GM19240 (cell line): ENCODE measurements at regions not wholly inside any gene's neighbourhood (a gene's known extent, or its start where the extent isn't known, plus 50 kb on each side); places are given as distances from the start of the nearest gene placed in this dataset.

ENCODE experiments used
- DNase-seq: peaks from one replicate; pipeline ENCODE4 v3.0.0; 2011; ENCODE audit warnings: low spot score; ENCODE audit not compliant: insufficient read length

- no peak for DNase-seq
Measured at GRCh38 chr1:243944429-243945160, 94.6 kb upstream of the AKT3 start.

- DNase-seq: no peak
Measured at GRCh38 chr1:243943671-243944428, 93.8 kb upstream of the AKT3 start.

DNA sequence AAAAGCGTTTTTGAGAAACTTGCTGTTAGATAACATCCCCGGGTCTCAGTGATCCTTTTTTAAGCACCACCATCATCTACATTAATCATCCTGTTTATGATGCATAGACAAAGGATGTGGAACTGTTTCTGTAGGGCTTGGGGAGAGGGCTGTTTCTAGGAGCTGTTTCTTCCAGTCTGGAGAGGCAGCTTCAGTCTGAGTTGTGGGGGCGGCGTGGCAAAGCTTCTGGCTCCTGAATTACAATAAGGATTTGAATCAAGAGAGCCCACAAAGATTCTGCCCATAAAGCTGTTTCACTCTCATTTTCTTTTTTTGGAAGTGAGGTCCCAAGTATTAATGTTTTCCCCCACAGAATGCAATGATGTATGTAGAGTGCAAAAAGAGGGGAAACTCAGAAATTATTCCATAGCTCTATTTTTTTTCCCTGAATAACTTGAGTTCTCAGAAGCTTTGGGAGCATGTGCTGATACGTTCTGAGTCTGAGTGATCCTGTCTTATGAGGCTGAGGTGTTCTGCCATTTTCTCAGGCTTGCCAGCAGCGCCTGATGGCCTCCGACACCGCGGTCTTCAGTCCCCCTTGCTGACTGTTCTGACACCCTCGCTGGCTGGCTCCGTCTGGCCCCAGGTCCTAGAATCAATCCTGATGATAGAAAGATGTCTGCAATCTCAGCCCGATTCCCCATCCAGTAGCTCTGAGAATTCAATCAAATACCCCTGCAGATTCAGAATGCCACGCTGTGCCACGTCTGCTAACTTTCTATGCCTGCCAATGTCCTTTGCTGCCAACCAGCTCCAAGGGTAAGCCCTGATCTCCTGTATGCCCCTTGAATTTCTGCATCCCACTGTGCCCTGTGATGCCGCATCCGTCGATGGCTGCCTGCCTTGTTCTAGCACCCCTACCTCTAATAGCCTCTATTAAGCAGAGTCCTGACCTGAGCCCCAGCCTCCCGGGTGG lies 92.4 kb upstream of the AKT3 start:
- DNase-seq: no peak

DNA sequence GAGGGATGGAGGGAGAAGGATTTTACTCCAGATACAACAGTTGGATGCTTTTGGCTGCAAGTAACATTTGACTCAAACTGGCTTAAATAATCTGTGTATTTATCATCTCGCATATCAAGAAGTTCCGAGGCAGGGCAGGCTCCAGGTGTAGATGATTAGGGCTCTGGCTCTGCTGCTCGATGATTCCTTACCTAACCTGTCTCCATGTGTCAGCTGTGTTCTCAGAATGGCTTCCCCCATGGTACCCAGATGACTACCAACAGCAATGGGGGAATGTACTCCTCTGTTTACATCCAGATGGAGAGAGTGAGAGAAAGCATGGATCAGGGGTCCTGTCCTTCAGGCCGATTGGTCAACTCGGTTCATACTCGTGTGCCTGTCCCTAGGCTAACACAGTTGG lies 90.4 kb upstream of the AKT3 start:
- no peak for DNase-seq

DNA sequence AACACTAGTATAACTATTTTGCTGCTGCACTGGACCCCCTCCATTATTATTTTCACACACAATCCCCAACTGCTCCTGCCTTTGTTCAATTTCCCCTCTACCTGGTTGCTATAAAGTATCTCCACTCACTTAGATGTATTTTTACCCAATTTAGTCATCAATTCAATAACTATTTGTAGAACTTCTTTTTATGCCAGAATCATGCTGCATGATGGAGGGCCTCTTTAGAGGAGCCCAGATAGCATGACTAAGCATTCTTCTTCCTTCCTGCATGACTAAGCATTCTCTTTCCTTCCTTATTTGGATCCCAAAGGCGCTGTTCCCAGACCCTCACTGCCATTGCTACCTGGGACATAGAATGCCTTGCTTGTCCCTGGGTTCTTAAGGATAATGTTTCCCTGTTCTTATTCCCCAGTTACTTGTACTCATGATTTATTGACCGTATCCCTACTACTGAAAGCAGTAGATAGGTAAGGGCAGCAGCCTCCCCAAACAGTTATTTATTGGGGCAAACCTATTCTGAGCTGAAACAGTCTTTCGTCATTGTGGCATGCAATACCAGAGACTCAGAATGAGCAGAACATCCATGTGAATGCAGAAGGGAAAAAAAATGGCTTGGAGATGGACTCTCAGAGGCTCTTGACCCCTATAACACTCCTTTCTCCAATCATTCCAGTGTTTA lies 89.3 kb upstream of the AKT3 start:
- DNase-seq: no peak

DNA sequence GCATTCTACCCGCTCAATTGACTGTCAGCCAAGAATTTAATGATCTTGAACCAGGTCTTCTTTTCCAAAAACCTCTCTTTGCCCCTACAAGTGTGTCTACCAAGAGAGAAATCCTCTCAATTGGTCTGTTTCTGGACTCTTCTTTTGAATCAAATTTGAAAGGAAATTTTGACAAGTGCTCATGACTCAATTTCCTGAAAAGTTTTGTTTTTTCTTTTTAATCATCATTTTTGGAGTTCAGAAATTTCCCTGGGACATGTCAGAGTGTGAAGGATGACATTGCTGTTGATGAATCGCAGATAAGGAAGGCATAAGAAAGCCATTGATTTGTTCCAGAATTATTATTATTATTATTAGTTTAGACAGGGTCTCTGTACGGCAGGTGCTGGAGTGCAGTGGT lies 88.2 kb upstream of the AKT3 start:
- no peak for DNase-seq

DNA sequence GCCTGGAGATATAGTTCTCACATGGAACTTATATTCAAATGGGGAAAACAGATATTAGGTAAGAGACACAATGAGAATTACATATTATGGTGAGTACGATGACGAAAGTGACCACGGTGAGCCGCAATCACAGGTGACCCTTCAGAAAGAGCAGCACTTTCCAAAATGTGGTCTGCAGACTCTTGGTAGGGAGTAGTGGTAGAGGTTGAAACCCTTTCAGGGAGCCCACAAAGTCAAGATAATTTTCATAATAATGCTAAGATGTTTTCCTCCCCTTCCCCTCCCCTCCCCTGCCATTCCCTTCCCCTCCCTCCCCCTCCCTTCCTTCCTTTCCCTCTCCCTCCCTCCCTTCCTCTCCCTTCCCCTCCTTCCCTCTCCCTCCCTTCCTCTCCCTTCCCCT lies 83.5 kb upstream of the AKT3 start:
- no peak for DNase-seq

DNA sequence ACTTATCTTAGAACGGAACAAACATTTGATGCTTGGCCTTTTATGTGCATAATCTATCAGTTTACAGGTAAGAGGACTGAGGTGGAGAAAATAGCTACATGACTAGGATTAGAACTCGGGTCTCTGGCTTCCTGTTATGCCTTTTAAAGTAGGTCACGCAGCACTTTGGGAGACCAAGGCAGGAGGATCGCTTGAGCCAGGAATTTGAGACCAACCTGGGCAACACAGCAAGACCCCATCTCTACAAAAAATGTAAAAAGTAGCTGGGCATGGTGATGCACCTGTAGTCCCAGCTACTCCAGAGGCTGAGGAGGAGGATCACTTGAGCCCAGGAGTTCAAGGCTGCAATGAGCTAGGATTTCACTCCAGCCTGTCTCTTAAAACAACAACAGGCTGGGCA lies 81.9 kb upstream of the AKT3 start:
- DNase-seq: no peak

- DNase-seq: no peak
Measured at GRCh38 chr1:243930822-243931671, 81.0 kb upstream of the AKT3 start.

DNA sequence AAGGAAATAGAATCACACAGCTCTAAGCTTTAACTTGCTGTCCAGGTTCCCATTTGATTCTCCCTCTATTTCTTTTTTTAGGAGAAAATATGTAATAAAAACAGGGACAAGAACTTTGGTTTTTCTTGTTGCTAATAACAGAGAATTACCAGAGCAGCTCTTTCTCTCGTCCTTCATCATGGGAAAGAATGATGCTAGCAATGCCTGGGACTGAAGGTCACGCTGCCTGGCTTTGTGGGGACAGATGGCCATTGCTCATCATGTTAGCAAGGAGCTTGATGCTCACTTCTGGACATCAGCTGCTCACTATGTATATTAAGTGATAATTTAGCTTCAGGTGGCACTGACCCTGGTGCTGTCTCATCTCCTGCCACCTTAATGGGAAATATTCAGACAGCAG lies 77.3 kb upstream of the AKT3 start:
- DNase-seq: no peak

DNA sequence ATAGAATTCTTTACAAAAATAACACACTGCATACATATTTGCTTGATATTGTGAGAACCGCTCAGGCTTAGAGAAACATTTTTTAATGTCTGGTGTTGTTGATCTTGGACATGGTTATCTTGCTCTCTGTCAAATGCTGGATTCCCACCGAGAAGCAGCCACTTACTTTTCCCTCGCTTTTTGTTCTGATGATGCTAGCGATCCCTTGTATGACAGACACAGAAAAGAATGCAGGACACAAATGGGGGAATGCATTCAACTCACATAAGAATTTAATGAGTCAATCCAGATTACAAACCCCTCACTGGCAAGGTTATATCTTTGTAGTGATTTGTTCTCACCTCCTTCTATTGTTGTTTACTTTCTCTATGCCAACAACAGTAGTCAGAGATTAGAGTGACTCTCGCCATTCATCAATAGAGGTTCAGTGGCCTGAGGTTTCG lies 76.8 kb upstream of the AKT3 start:
- DNase-seq: no peak

- DNase-seq: no peak
Measured at GRCh38 chr1:243926299-243926698, 76.3 kb upstream of the AKT3 start.

DNA sequence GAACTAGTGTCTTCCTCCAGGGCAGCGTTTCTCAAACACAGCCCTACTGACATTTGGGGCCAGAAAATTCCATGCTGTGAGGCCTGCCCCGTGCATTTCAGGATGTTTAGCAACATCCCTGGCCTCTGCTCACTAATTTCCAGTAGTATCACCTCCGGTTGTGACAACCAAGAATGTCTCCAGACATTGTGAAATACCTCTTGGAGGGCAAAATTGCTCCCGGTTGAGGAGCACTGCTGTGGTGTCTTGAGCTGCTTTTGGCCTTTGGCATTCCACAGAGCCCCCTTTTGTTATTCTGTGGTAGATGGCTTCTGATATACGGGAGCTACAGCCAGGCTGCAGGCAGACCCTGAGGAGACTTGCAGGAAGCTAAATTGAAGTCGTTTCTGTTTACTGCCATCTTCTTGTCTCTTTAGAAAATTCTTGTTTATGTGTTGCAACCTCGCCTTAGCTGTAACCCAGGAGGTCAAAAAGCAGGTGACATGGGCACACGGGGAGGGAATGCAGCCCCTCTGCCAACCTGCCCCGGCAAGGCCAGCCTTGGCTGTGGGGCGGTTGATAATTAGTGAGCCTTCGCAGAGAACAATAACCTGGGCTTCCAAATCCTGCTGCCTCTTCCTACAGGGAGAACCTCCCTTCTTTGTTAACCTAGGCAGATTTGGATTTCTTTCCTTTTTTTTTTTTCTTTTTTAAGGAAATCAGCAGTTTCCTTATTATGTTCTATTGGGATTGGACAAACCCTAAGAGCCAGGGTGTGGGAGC lies 74.7 kb upstream of the AKT3 start:
- DNase-seq: no peak

DNA sequence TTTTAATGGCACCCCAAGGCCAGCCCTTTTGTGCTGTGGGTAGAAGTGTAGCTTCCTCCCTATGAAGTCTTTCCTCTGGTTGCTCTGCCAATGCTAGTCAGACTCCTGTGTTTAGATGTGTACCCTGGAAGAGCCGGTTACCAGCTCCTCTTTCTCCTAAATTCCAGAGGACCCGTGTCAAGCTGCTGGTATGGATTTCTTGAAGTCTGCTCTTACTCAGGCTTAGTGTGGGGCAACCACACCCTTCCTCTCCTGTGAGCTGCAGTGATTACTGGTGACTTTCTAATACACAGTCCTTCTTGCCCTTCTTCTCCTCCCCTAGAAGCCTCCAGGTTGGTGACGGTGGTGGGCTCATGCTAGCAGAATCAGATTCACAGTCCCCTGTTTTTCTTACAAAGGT lies 74.1 kb upstream of the AKT3 start:
- no peak for DNase-seq

- DNase-seq: no peak
Measured at GRCh38 chr1:243923292-243924171, 73.5 kb upstream of the AKT3 start.

DNA sequence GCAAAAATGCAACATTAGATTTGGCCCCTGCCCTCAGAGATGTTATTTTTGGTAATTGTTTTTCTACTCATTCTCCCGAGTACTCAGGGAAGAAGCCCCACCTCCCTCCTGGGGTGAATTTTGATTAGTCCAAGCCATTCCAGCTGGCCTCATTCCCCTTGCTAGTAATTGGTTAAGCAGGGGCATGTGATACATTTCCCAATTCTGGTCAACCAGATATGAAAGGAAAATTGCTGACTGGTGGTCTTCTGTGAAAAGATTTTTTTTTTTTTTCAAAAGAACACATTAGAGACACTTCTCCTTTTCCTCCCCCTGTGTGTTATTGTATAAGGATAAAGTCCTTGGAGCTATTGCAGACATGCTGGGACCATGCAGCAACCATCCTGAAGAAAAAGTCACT lies 71.1 kb upstream of the AKT3 start:
- no peak for DNase-seq

GRCh38 chr1:243917863-243918565 lies 68.0 kb upstream of the AKT3 start:
- no peak for DNase-seq
